ENCODE measurements at regions not wholly inside any gene's neighbourhood (a gene's known extent, or its start where the extent isn't known, plus 50 kb on each side); places are given as distances from the start of the nearest gene placed in this dataset.

GRCh38 chr19:30667227-30667626, 295.0 kb downstream of the ZNF536 start:
- H3K18ac ChIP-seq (ENCODE audit: insufficient read length, low read depth, low read length) = no peak overlapping the region
- no peak overlapping the region for H3K27ac ChIP-seq (ENCODE audit: insufficient read length, low read depth, low read length)
- no peak overlapping the region for H3T11ph ChIP-seq (ENCODE audit: low read length)
- H3K9me3 ChIP-seq (ENCODE audit: control insufficient read depth, low read depth, low read length) = no peaks in the 10 kb centered on the region
- no peak overlapping the region for H2BK20ac ChIP-seq (ENCODE audit: low read depth, low read length, poor library complexity, severe bottlenecking)
- H2BK120ac ChIP-seq (ENCODE audit: low read depth, low read length, poor library complexity, severe bottlenecking) = no peak overlapping the region
- Mint-ChIP-seq H3K9me3 (no peaks in the 10 kb centered on the region; a peak in 1 of 5 replicates), H3K27me3 (ENCODE audit: low read depth) (peaks cover 8% of the 10 kb centered on the region), H3K27ac (no peak overlapping the region), H3K4me1 (peaks cover 27 to 34% of the 10 kb centered on the region in 2 experiments), H3K36me3 (ENCODE audit: insufficient read depth in 1 of 3, low read depth in 3 of 3) (no peaks in the 10 kb centered on the region), H3K4me3 (no peak overlapping the region)
- no CpG with 5 or more reads among the region's 7 CpGs for WGBS (ENCODE audit: extremely low coverage, insufficient read length, low lambda C conversion rate)
- H3K23me2 ChIP-seq (ENCODE audit: insufficient read length, low read depth, low read length, poor library complexity, severe bottlenecking) = no peaks in the 10 kb centered on the region
- no peak overlapping the region for H2BK15ac ChIP-seq (ENCODE audit: low read depth, low read length)
- no peaks in the 10 kb centered on the region for H3K79me1 ChIP-seq (ENCODE audit: insufficient read depth, low read depth, low read length, poor library complexity, severe bottlenecking)
- no peak overlapping the region for H3K23ac ChIP-seq (ENCODE audit: insufficient read length, low read depth, low read length)
- no peak overlapping the region for H3K14ac ChIP-seq (ENCODE audit: insufficient read depth, low read length)
- no peaks in the 10 kb centered on the region; the same call in 1 of the 2 replicates for H3K4me1 ChIP-seq (ENCODE audit: insufficient read depth, low read length)
- H4K8ac ChIP-seq (replicated peaks; ENCODE audit: insufficient read length, low read depth, low read length) = no peak overlapping the region
- no peak for DNase-seq
- H2BK12ac ChIP-seq (ENCODE audit: insufficient read length, low read depth, low read length) = no peak overlapping the region
- no peaks in the 10 kb centered on the region for H4K20me1 ChIP-seq (ENCODE audit: control insufficient read depth, insufficient read depth, insufficient read length)
- no peak overlapping the region for H4K5ac ChIP-seq (ENCODE audit: insufficient read length, low read depth, low read length)
- H3K4ac ChIP-seq (ENCODE audit: low read depth, low read length) = no peak overlapping the region
- H4K91ac ChIP-seq (ENCODE audit: insufficient read length, low read depth, low read length) = no peak overlapping the region
- no peaks in the 10 kb centered on the region for H3K79me2 ChIP-seq (ENCODE audit: insufficient read depth, low read length)
- no peak overlapping the region for H2AFZ ChIP-seq (ENCODE audit: low read length)
- H3K9ac ChIP-seq (ENCODE audit: extremely low read depth, insufficient read length, low read length) = no peak overlapping the region
- H3K27me3 ChIP-seq (ENCODE audit: insufficient read depth, low read length) = no peaks in the 10 kb centered on the region
- H2AK5ac ChIP-seq (ENCODE audit: insufficient read length, low read length) = no peak overlapping the region
- H3K4me2 ChIP-seq (ENCODE audit: insufficient read depth, insufficient read length, low read length) = no peak overlapping the region
- H2BK5ac ChIP-seq (ENCODE audit: insufficient read length, low read length) = no peak overlapping the region
- TF ChIP-seq CTCF (conservative IDR thresholded peaks at IDR 0.05) = no peak
- no peak overlapping the region for H3K56ac ChIP-seq (ENCODE audit: insufficient read length, low read depth, low read length)

Measured in H9 (cell line).